CD14-positive monocyte (primary cell): ENCODE measurements at regions not wholly inside any gene's neighbourhood (a gene's known extent, or its start where the extent isn't known, plus 50 kb on each side); places are given as distances from the start of the nearest gene placed in this dataset.

Source experiments
- DNase-seq, 3 donors: peaks; one replicate each; pipeline ENCODE4 v3.0.0-alpha.2; 2011 to 2022
- H2AFZ ChIP-seq: 2 replicates; pipeline ENCODE4 v1.6.0; 2012; ENCODE audit warnings: mild to moderate bottlenecking, low read depth, low read length, inconsistent platforms; ENCODE audit not compliant: insufficient read depth, poor library complexity, severe bottlenecking
- H3K27ac ChIP-seq, 2 donors: 1 replicate in 1 of 2; 2 replicates in 1 of 2; pipeline ENCODE4 v1.5.1; 2012 to 2013; ENCODE audit warnings: low read length in 2 of 2, control low read depth in 1 of 2, inconsistent platforms in 1 of 2, low read depth in 1 of 2, mild to moderate bottlenecking in 1 of 2
- H3K27me3 ChIP-seq, 2 donors: one replicate each; pipeline versions ENCODE4 v1.6.0 to v1.6.1; 2011 to 2013; ENCODE audit warnings: low read length in 2 of 2; ENCODE audit not compliant: control insufficient read depth in 2 of 2, insufficient read depth in 2 of 2
- H3K36me3 ChIP-seq, 2 donors: replicated peaks in 1 of 2; 1 replicate in 1 of 2; 2 replicates in 1 of 2; pipeline versions ENCODE4 v1.5.1 to v1.6.1; 2012 to 2013; ENCODE audit warnings: low read length in 2 of 2, control low read depth in 1 of 2, inconsistent platforms in 1 of 2, mild to moderate bottlenecking in 1 of 2; ENCODE audit not compliant: insufficient read depth in 2 of 2, control insufficient read depth in 1 of 2
- H3K4me1 ChIP-seq, 2 donors: 1 replicate in 1 of 2; 2 replicates in 1 of 2; pipeline versions ENCODE4 v1.5.1 to v1.6.1; 2012 to 2013; ENCODE audit warnings: low read length in 2 of 2, control low read depth in 1 of 2, inconsistent platforms in 1 of 2, mild to moderate bottlenecking in 1 of 2, moderate library complexity in 1 of 2; ENCODE audit not compliant: insufficient read depth in 2 of 2, control insufficient read depth in 1 of 2
- H3K4me2 ChIP-seq: replicated peaks from 2 replicates; pipeline ENCODE3; 2012; ENCODE audit warnings: low read length, moderate library complexity, mild to moderate bottlenecking; ENCODE audit not compliant: poor library complexity, severe bottlenecking; ENCODE audit errors: extremely low read depth
- H3K4me3 ChIP-seq, 3 experiments: fragments of 200-600 bp in 1 of 3; sonication (generic) in 1 of 3; replicated peaks in 1 of 3; 1 replicate in 2 of 3; 2 replicates in 1 of 3; pipeline ENCODE4 v1.5.1; 2011 to 2013; ENCODE audit warnings: low read length in 3 of 3, mild to moderate bottlenecking in 3 of 3, control low read depth in 2 of 3, low read depth in 2 of 3, inconsistent platforms in 1 of 3, moderate library complexity in 1 of 3
- H3K79me2 ChIP-seq: 2 replicates; pipeline ENCODE4 v1.6.0; 2012; ENCODE audit warnings: mild to moderate bottlenecking, control low read depth, inconsistent platforms, low read length, moderate library complexity; ENCODE audit not compliant: insufficient read depth
- H3K9ac ChIP-seq: 2 replicates; pipeline ENCODE4 v1.6.0; 2017; ENCODE audit warnings: low read length, mild to moderate bottlenecking; ENCODE audit not compliant: insufficient read depth, poor library complexity, severe bottlenecking
- H3K9me3 ChIP-seq, 2 donors: replicated peaks in 1 of 2; 1 replicate in 1 of 2; 2 replicates in 1 of 2; pipeline versions ENCODE4 v1.5.1 to v1.6.1; 2012 to 2013; ENCODE audit warnings: low read length in 2 of 2, control low read depth in 1 of 2; ENCODE audit not compliant: control insufficient read depth in 1 of 2, insufficient read depth in 1 of 2
- H4K20me1 ChIP-seq: 2 replicates; pipeline ENCODE4 v1.6.0; 2012; ENCODE audit warnings: mild to moderate bottlenecking, low read length, control low read depth, moderate library complexity; ENCODE audit not compliant: insufficient read depth
- H3K27ac Mint-ChIP-seq, 7 donors: one replicate each; pipeline ENCODE4 v1.8.0; 2020; ENCODE audit warnings: mild to moderate bottlenecking in 7 of 7, mixed read lengths in 7 of 7, moderate library complexity in 6 of 7, inconsistent platforms in 2 of 7
- H3K27me3 Mint-ChIP-seq, 3 donors: one replicate each; pipeline ENCODE4 v1.8.0; 2021 to 2022; ENCODE audit warnings: low read depth in 3 of 3, mild to moderate bottlenecking in 3 of 3, mixed read lengths in 3 of 3, moderate library complexity in 3 of 3, inconsistent platforms in 1 of 3
- H3K36me3 Mint-ChIP-seq, 2 donors: one replicate each; pipeline ENCODE4 v1.8.0; 2020; ENCODE audit warnings: mixed read lengths in 2 of 2, inconsistent platforms in 1 of 2, mild to moderate bottlenecking in 1 of 2
- H3K4me1 Mint-ChIP-seq: one replicate; pipeline ENCODE4 v1.8.0; 2020; ENCODE audit warnings: mild to moderate bottlenecking, mixed read lengths
- H3K4me3 Mint-ChIP-seq, 2 donors: one replicate each; pipeline ENCODE4 v1.8.0; 2020; ENCODE audit warnings: mild to moderate bottlenecking in 2 of 2, mixed read lengths in 2 of 2, moderate library complexity in 1 of 2
- H3K9me3 Mint-ChIP-seq, 7 donors: one replicate each; pipeline ENCODE4 v1.8.0; 2020 to 2022; ENCODE audit warnings: mixed read lengths in 7 of 7, mild to moderate bottlenecking in 6 of 7, moderate library complexity in 6 of 7, inconsistent platforms in 2 of 7
- WGBS: methylation state at CpG from one replicate; pipeline ENCODE4 v1.1.5; 2013; ENCODE audit warnings: missing lambda C conversion rate; ENCODE audit not compliant: insufficient coverage; 5-methylcytosine and 5-hydroxymethylcytosine counted together
- intact Hi-C, 2 donors: fragments of 100-400 bp; cut with micrococcal nuclease; formaldehyde crosslinking; loops; one replicate each; pipeline versions ENCODE4 v1.15.0 to v1.15.1; 2023
- TF ChIP-seq, protein P1 (sequence below): fragments of 200-600 bp; IDR thresholded peaks from one replicate; pipeline ENCODE4 v1.8.0; 2022; ENCODE audit warnings: antibody characterized with exemption, mild to moderate bottlenecking

DNA sequence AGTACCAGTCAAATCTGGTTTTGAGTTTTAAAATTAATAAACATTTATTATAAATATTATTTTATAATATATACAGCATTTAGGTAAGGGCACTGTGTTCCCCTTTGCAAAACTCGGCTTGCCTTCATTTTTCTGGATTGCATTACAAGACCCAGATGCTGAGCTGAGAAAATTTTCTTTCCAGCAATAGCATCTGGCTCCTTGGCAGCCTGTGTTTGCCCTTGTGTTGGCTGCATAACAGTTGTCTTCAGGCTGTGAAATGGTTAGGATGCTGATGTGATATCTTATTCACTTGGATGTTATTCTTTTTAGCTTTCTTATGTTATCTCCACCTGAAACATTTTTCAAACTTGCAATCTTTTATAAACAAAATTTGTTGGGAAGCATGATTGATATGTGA lies 784.4 kb downstream of the DACH1 start:
- Histone ChIP-seq H3K4me3 (no peak overlapping the region), H3K9me3 (no peaks in the 10 kb centered on the region), H3K4me1 (no peaks in the 10 kb centered on the region), H2AFZ (no peak overlapping the region), H3K79me2 (no peaks in the 10 kb centered on the region), H3K4me2 (no peak overlapping the region), H3K36me3 (no peaks in the 10 kb centered on the region), H3K27me3 (no peaks in the 10 kb centered on the region), H3K9ac (no peak overlapping the region), H3K27ac (no peak overlapping the region), H4K20me1 (no peaks in the 10 kb centered on the region)
- Mint-ChIP-seq H3K4me3 (no peak overlapping the region), H3K36me3 (no peaks in the 10 kb centered on the region), H3K9me3 (peaks cover 0 to 3% (median 2%) of the 10 kb centered on the region in 7 donors), H3K27ac (no peak overlapping the region), H3K27me3 (no peaks in the 10 kb centered on the region), H3K4me1 (no peaks in the 10 kb centered on the region)
- no peak for DNase-seq
- TF ChIP-seq, protein P1, sequence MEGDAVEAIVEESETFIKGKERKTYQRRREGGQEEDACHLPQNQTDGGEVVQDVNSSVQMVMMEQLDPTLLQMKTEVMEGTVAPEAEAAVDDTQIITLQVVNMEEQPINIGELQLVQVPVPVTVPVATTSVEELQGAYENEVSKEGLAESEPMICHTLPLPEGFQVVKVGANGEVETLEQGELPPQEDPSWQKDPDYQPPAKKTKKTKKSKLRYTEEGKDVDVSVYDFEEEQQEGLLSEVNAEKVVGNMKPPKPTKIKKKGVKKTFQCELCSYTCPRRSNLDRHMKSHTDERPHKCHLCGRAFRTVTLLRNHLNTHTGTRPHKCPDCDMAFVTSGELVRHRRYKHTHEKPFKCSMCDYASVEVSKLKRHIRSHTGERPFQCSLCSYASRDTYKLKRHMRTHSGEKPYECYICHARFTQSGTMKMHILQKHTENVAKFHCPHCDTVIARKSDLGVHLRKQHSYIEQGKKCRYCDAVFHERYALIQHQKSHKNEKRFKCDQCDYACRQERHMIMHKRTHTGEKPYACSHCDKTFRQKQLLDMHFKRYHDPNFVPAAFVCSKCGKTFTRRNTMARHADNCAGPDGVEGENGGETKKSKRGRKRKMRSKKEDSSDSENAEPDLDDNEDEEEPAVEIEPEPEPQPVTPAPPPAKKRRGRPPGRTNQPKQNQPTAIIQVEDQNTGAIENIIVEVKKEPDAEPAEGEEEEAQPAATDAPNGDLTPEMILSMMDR, result no peak
- no CpG with 5 or more reads among the region's 1 CpG for WGBS
- intact Hi-C loops, result no loop called here

DNA sequence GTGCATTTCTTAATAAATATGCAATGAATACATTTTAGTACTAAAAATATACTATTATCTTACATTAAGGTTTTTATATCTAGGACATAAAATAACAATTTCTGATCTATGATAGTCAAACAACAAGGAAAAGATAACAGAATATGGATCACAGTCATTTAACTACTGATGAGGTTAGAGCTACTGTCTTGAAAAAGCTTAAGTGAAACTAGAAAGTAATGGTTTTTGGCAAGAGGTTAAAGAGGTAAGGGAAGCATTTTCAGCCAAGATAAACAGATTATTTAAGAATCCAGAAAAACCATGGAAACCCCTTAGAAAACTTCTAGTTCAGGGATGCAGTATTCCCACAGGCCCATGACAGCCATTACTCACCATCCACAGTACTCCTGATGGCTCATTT lies 787.4 kb downstream of the DACH1 start:
- Histone ChIP-seq H3K27ac (no peak overlapping the region), H3K4me1 (no peaks in the 10 kb centered on the region), H3K4me3 (no peak overlapping the region), H3K27me3 (no peaks in the 10 kb centered on the region), H3K79me2 (no peaks in the 10 kb centered on the region), H3K9me3 (no peaks in the 10 kb centered on the region), H3K4me2 (no peak overlapping the region), H3K36me3 (no peaks in the 10 kb centered on the region), H4K20me1 (no peaks in the 10 kb centered on the region), H2AFZ (no peak overlapping the region), H3K9ac (no peak overlapping the region)
- no peaks in the 10 kb centered on the region for H3K36me3 Mint-ChIP-seq
- H3K27me3 Mint-ChIP-seq, result no peaks in the 10 kb centered on the region
- TF ChIP-seq, protein P1, result no peak
- DNase-seq, result no peak
- no peak overlapping the region for H3K4me3 Mint-ChIP-seq
- H3K4me1 Mint-ChIP-seq, result no peaks in the 10 kb centered on the region
- H3K9me3 Mint-ChIP-seq, result no peaks in the 10 kb centered on the region
- no peak overlapping the region for H3K27ac Mint-ChIP-seq
- intact Hi-C loops, result no loop called here
